ENCODE measurements at regions not wholly inside any gene's neighbourhood (a gene's known extent, or its start where the extent isn't known, plus 50 kb on each side); places are given as distances from the start of the nearest gene placed in this dataset.
"Not testable (repeated sequence)": the region's sequence is repeated elsewhere in the genome, so short reads cannot be mapped to it uniquely, and the experiment has no call there.

- Histone ChIP-seq H3K36me3 (no peaks in the 10 kb centered on the region), H3K9me3 (no peaks in the 10 kb centered on the region), H3K27me3 (no peaks in the 10 kb centered on the region), H3K4me1 (no peaks in the 10 kb centered on the region), H3K4me3 (ENCODE audit: low read depth, low read length) (no peak overlapping the region)
- no peak for TF ChIP-seq CTCF (IDR thresholded peaks at IDR 0.05; ENCODE audit: low read depth, low read length)
- no peak for DNase-seq
These were observed 96.3 kb upstream of the TRIM24 start for GRCh38 chr7:138363721-138364120.

- H3K4me3 ChIP-seq (ENCODE audit: low read depth, low read length); H3K4me1 ChIP-seq; DNase-seq; H3K27me3 ChIP-seq; H3K36me3 ChIP-seq; H3K9me3 ChIP-seq: not testable (repeated sequence)
These were observed 93.9 kb upstream of the TRIM24 start for GRCh38 chr7:138366137-138366536.

GRCh38 chr7:138366676-138367075, 93.4 kb upstream of the TRIM24 start:
- not testable (repeated sequence) for DNase-seq; H3K9me3 ChIP-seq; H3K36me3 ChIP-seq; H3K4me3 ChIP-seq (ENCODE audit: low read depth, low read length); H3K27me3 ChIP-seq; H3K4me1 ChIP-seq

GRCh38 chr7:138369797-138370196, 90.3 kb upstream of the TRIM24 start:
- no peak for DNase-seq
- no peak overlapping the region for H3K4me3 ChIP-seq (ENCODE audit: low read depth, low read length)
- no peaks in the 10 kb centered on the region; the same call in 1 of the 2 replicates for H3K9me3 ChIP-seq
- TF ChIP-seq CTCF (IDR thresholded peaks at IDR 0.05; ENCODE audit: low read depth, low read length), result no peak
- no peaks in the 10 kb centered on the region for H3K4me1 ChIP-seq
- H3K36me3 ChIP-seq, result no peaks in the 10 kb centered on the region
- no peaks in the 10 kb centered on the region for H3K27me3 ChIP-seq

- H3K4me1 ChIP-seq, result no peaks in the 10 kb centered on the region
- H3K27me3 ChIP-seq, result no peaks in the 10 kb centered on the region
- H3K9me3 ChIP-seq, result no peaks in the 10 kb centered on the region; the same call in 1 of the 2 replicates
- no peak overlapping the region for H3K4me3 ChIP-seq (ENCODE audit: low read depth, low read length)
- no peak for DNase-seq
- H3K36me3 ChIP-seq, result no peaks in the 10 kb centered on the region
- no peak for TF ChIP-seq CTCF (IDR thresholded peaks at IDR 0.05; ENCODE audit: low read depth, low read length)
These were observed 89.1 kb upstream of the TRIM24 start for GRCh38 chr7:138370956-138371355.

- Histone ChIP-seq H3K27me3 (no peaks in the 10 kb centered on the region), H3K4me1 (no peaks in the 10 kb centered on the region), H3K36me3 (no peaks in the 10 kb centered on the region), H3K9me3 (no peaks in the 10 kb centered on the region; the same call in 1 of the 2 replicates), H3K4me3 (ENCODE audit: low read depth, low read length) (no peak overlapping the region)
- no peak for TF ChIP-seq CTCF (IDR thresholded peaks at IDR 0.05; ENCODE audit: low read depth, low read length)
- peak; percentile 15 for DNase-seq
These were observed 85.9 kb upstream of the TRIM24 start for GRCh38 chr7:138374119-138374693.

- Histone ChIP-seq H3K4me3 (ENCODE audit: low read depth, low read length) (no peak overlapping the region), H3K9me3 (no peaks in the 10 kb centered on the region), H3K27me3 (no peaks in the 10 kb centered on the region), H3K4me1 (no peaks in the 10 kb centered on the region), H3K36me3 (no peaks in the 10 kb centered on the region)
- TF ChIP-seq CTCF (IDR thresholded peaks at IDR 0.05; ENCODE audit: low read depth, low read length), result no peak
- DNase-seq, result no peak
These were observed 82.8 kb upstream of the TRIM24 start for GRCh38 chr7:138377306-138377705.
